ENCODE measurements at regions not wholly inside any gene's neighbourhood (a gene's known extent, or its start where the extent isn't known, plus 50 kb on each side); places are given as distances from the start of the nearest gene placed in this dataset.

GRCh38 chr6:99137314-99137713 is 189.6 kb upstream of the FBXL4 start:
- Histone ChIP-seq H3K9me2 (ENCODE audit: insufficient read depth, low read length) (no peaks in the 10 kb centered on the region), H3K9me3 (ENCODE audit: low read length) (no peaks in the 10 kb centered on the region), H2AFZ (ENCODE audit: low read depth, low read length) (no peak overlapping the region), H3K79me2 (replicated peaks; ENCODE audit: insufficient read depth, low read length) (no peaks in the 10 kb centered on the region), H3K4me2 (ENCODE audit: low read length) (peak overlapping the region; percentile 42), H3K27me3 (ENCODE audit: insufficient read depth, low read depth, low read length) (no peaks in the 10 kb centered on the region), H3K9ac (ENCODE audit: low read length) (peak overlapping the region; percentile 36), H3F3A (ENCODE audit: insufficient read depth, low read length, poor library complexity, severe bottlenecking) (no peaks in the 10 kb centered on the region), H4K20me1 (ENCODE audit: insufficient read depth) (no peaks in the 10 kb centered on the region), H3K4me3 (ENCODE audit: low read length) (peak overlapping the region; percentile 31), H3K27ac (ENCODE audit: low read length) (peak overlapping the region; percentile 67), H3K36me3 (ENCODE audit: insufficient read depth, low read length) (no peaks in the 10 kb centered on the region)
- peak; percentile 61 for TF ChIP-seq POLR2AphosphoS5 (IDR thresholded peaks at IDR 0.05)
- no peak for TF ChIP-seq RAD21 (conservative IDR thresholded peaks at IDR 0.05)

- Histone ChIP-seq H3K79me2 (replicated peaks; ENCODE audit: insufficient read depth, low read length) (no peaks in the 10 kb centered on the region), H3F3A (ENCODE audit: insufficient read depth, low read length, poor library complexity, severe bottlenecking) (no peaks in the 10 kb centered on the region), H3K9me3 (ENCODE audit: low read length) (no peaks in the 10 kb centered on the region), H4K20me1 (ENCODE audit: insufficient read depth) (no peaks in the 10 kb centered on the region), H3K4me2 (ENCODE audit: low read length) (no peak overlapping the region), H2AFZ (ENCODE audit: low read depth, low read length) (no peak overlapping the region), H3K9ac (ENCODE audit: low read length) (peak overlapping the region; percentile 36), H3K9me2 (ENCODE audit: insufficient read depth, low read length) (no peaks in the 10 kb centered on the region), H3K27me3 (ENCODE audit: insufficient read depth, low read depth, low read length) (no peaks in the 10 kb centered on the region), H3K36me3 (ENCODE audit: insufficient read depth, low read length) (no peaks in the 10 kb centered on the region), H3K4me3 (ENCODE audit: low read length) (no peak overlapping the region), H3K27ac (ENCODE audit: low read length) (peak overlapping the region; percentile 67)
- TF ChIP-seq EP300 (conservative IDR thresholded peaks at IDR 0.05; ENCODE audit: poor library complexity, severe bottlenecking) (no peak), RAD21 (conservative IDR thresholded peaks at IDR 0.05) (no peak), REST (IDR thresholded peaks at IDR 0.05; ENCODE audit: borderline replicate concordance) (no peak), POLR2AphosphoS5 (IDR thresholded peaks at IDR 0.05) (no peak), CTCF (IDR thresholded peaks at IDR 0.05; ENCODE audit: poor library complexity, severe bottlenecking) (no peak), EZH2 (IDR thresholded peaks at IDR 0.05; ENCODE audit: borderline replicate concordance, insufficient read depth, low read length, poor library complexity, severe bottlenecking) (no peak), TAF1 (IDR thresholded peaks at IDR 0.05; ENCODE audit: low read depth) (no peak), MXI1 (conservative IDR thresholded peaks at IDR 0.05; ENCODE audit: poor library complexity, severe bottlenecking) (no peak), SMC3 (conservative IDR thresholded peaks at IDR 0.05; ENCODE audit: poor library complexity) (no peak)
Measured at GRCh38 chr6:99136488-99136887, 188.7 kb upstream of the FBXL4 start.
